ENCODE measurements at regions not wholly inside any gene's neighbourhood (a gene's known extent, or its start where the extent isn't known, plus 50 kb on each side); places are given as distances from the start of the nearest gene placed in this dataset.
"Not testable (repeated sequence)": the region's sequence is repeated elsewhere in the genome, so short reads cannot be mapped to it uniquely, and the experiment has no call there.

DNA sequence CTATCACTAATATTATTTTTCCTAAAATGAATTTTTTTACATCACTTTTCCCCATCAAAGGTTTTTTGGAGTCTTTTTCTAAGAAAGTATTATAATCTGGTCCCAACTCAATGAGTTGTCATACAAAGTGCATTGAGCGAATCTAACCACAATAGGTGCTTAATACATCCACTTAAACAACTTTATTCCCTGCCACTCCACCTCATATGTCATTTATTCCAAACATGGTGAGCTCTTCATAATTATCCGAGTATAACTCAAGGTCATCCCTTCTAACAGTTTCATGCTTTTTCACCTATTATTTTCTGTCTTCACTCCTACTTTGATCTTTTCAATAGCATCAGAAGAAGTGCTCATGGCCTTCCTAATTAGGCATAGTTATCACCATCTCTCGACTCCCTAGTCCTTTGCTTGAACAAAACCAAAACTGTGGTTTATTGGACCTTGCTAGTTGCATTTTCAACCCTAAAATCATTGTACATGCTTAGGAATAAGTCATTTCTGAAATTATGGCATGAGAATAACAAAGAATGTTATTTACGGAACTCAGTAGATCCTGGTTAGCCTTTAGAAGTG, 754.7 kb upstream of the CTNND2 start:
- DNase-seq (ENCODE audit: low spot score), result no peak

DNA sequence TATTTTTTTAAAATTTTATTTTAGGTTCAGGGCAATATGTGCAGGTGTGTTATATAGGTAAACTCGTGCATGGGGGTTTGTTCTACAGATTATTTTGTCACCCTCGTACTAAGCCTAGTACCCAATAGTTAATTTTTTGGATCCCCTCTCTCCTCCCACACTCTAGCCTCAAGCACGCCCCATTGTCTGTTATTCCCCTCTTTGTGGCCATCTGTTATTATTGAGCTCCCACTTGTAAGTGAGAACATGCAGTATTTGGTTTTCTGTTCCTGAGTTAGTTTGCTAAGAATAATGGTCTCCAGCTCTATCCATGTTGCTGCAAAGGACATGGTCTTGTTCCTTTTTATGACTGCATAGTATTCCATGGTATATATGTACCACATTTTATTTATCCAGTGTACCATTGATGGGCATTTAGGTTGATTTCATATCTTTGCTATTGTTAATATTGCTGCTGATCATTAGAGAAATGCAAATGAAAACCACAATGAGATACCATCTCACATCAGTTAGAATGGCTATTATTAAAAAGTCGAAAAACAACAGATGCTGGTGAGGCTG, 753.7 kb upstream of the CTNND2 start:
- not testable (repeated sequence) for DNase-seq (ENCODE audit: low spot score)

DNA sequence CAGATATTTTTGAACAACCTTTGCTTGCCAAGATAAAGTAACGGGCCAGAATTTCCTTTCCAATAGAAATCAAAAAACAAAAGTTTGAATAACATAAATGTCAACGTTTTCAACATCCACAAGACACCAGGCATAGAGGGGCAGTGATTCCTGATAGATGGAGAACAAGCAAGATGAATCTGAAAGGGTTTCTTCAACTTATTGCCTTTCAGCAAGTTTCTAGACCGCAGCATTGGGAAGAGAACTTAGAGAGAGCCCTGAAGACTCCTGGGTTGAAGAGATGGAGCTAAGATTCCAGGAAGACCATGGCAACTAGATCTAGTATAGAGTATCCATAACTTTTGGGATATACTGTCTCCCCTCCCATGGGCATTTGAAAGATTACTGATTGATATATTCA, 751.4 kb upstream of the CTNND2 start:
- no peak for DNase-seq (ENCODE audit: low spot score)

DNA sequence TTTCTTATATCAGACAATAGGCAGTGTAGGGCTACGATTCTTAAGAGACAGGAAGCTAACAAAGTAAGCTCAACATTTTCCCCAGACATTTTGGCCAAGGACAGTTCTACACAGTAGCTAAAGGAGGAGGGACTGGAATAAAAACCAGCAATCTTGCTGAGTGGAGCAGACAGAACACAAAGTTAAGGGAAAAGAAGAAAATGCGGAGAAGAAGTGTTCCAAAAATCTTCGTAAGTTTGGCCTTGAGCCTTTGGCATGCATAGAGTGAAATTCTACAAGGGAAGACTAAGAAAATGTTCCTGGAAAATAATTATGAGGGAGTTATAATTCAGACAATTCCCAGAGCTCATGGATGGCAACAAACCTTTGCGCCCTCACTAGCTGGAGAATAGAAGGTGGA, 748.0 kb upstream of the CTNND2 start:
- no peak for DNase-seq (ENCODE audit: low spot score)

DNA sequence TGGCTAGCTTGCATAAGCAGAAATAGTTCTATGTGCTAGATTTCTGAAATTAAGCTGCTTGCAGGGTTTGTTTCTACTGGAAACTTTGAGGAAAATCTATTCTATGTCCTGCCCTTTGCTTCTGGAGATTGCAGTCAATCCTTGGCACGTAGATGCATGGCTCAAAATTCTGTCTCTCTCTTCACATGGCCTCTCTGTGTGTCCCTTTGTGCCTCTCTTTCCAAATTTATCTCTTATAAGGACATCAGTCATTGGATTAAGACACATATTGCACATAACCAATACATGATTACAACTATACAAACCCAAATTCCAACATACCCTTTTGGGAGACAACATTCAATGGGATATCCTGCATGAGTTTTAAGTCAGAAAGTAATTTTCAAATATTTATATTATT, 744.3 kb upstream of the CTNND2 start:
- no peak for DNase-seq (ENCODE audit: low spot score)

DNA sequence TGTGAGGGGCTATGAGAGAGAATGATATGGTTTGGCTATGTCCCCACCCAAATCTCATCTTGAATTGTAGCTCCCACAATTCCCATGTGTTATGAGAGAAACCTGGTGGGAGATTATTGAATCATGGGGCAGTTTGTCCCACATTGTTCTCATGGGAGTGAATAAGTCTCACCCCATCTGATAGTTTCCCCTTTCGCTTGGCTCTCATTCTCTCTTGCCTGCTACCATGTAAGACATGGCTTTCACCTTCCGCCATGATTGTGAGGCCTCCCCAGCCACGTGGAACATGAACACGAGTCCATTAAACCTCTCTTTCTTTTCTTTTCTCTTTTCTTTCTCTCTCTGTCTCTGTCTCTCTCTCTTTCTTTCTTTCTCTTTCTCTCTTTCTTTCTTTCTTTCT, 743.4 kb upstream of the CTNND2 start:
- DNase-seq (ENCODE audit: low spot score), result no peak

DNA sequence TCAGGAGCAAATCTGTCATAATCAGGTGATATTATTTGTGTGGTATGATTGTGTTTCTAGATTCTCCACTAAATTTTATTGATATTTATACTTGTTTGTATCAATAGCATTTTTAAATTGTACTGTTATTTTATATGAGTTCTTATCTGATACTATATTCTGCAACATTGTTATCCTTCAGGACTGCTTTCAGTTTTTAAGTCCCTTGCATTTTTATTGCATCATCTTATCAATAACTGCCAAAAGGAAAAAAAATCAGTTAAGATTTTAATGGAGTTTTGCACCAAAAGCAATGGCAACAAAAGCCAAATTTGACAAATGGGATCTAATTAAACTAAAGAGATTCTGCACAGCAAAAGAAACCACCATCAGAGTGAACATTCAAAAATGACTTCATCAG, 741.3 kb upstream of the CTNND2 start:
- no peak for DNase-seq (ENCODE audit: low spot score)

DNA sequence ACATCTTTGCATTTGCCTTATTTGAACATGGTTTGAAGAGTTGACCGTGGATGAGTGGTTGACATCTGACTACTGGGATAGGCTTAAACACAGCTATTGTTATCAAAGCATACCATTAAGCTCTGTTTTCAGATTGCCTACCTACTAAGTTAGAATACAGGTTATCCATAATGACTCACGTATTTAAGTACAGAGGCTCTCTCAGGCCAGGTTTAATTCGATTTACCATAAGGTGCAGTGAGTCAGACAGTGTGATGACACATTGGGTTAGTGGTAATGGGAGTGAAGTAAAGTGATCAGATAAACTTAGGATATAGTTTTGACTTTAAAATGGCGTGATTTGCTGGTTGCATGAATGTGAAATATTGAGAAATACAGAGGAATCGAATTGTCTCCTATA, 732.0 kb upstream of the CTNND2 start:
- DNase-seq (ENCODE audit: low spot score), result no peak

DNA sequence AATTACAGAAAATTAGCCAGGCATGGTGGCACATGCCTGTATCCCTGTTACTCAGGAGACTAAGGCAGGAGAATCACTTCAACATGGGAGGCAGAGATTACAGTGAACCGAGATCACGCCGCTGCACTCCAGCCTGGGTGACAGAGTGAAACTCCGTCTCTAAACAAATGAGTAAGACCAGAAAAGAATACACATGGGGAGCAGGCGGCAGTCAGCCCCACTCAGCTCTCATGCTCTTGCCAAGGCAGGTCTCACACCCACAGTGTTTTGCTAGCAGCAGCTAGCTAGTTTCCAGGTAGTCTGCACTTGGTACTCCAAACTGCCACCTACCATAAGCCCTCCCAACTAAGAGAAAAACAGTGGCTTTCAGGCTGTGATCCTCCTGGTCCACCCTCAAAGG, 722.3 kb upstream of the CTNND2 start:
- DNase-seq (ENCODE audit: low spot score), result no peak

DNA sequence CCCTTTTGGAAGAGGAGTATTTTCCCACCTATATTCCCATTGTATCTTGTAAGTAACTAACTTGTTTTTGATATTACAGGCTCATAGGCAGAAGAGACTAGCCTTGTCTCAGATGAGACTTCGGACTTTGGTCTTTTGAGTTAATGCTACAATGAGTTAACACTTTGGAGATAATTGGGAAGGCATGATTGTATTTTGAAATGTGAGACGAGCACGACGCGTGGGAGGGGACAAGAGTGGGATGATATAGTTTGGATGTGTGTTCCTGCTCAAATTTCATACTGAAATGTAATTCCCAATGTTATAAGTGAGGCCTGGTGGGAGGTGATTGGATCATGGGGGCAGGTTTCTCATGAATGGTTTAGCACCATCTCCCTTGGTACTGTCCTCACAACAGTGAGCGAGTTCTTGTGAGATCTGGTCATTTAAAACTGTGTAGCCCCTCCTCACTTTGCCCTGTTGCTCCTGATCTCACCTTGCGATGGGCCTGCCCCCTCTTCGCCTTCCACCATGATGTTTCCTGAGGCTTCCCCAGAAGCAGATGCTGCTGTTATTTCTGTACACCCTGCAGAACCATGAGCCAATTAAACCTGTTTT, 721.5 kb upstream of the CTNND2 start:
- no peak for DNase-seq (ENCODE audit: low spot score)

DNA sequence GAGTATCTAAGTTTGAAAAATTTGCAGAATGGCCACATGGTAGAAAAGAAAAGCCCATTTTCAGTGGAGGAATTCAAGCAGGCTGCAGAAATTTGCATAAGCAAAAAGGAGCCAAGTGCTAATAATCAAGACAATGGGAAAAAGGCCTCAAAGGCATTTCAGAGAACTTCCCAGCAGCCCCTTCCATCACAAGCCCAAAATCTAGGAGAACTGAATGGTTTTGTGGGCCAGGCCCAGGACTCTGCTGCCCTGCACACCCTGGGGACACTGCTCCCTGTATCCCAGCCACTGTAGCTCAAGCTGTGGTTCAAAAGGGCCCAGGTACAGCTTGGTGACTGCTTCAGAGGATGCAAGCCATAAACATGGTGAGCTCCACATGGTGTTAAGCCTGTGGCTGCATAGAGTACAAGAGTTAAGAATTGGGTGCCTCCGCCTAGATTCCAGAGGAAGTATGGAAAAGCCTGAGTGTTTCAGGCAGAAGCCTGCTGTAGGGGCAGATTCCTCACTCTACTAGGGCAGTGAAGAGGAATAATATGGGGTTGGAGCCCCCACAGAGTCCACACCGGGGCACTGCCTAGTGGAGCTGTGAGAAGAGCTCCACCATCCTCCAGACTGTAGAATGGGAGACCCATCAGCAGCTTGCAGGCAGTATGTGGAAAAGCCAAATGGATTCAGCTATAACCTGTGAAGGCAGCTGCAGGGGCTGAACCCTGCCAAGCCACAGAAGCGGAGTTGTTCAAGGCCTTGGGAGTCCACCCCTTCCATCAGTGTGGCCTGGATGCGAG, 720.7 kb upstream of the CTNND2 start:
- DNase-seq (ENCODE audit: low spot score), result no peak

DNA sequence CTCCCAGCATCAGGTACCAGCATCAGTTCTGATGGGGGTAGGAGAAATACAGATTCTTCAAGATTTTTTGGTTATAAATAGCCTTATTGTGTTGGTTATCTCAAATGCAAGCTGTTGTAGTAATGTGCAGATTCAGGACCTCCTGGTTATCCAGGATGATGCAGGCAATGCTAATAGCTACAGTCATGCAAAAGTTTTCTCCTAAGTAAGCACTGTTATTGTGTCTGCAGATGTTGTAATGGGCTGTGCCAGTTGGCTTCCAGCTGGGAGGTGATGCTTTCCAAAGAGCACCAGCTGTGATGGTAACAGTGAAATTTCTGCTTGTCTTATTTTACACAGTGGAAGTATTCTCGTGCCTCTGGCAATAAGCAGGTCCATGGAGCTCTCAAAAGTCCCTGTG, 719.2 kb upstream of the CTNND2 start:
- no peak for DNase-seq (ENCODE audit: low spot score)

DNA sequence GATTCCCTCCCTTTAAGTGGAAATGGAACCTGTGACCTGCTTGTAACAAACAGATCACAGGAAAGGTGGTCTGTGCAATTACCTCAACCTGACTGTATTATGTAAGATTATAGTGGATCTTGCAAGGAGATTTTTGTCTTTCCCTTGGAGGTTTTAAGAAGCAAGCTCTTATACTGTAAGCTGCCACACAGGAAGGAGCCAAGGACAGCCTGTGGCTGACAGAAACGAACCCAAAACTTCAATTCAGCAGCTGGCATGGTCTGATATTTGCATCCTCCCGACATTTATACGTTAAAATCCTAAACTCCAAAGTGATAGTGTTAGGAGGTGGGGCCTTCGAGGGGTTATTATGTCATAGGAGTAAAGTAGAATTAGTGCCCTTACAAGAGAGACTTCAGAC, 711.8 kb upstream of the CTNND2 start:
- DNase-seq (ENCODE audit: low spot score), result no peak

DNA sequence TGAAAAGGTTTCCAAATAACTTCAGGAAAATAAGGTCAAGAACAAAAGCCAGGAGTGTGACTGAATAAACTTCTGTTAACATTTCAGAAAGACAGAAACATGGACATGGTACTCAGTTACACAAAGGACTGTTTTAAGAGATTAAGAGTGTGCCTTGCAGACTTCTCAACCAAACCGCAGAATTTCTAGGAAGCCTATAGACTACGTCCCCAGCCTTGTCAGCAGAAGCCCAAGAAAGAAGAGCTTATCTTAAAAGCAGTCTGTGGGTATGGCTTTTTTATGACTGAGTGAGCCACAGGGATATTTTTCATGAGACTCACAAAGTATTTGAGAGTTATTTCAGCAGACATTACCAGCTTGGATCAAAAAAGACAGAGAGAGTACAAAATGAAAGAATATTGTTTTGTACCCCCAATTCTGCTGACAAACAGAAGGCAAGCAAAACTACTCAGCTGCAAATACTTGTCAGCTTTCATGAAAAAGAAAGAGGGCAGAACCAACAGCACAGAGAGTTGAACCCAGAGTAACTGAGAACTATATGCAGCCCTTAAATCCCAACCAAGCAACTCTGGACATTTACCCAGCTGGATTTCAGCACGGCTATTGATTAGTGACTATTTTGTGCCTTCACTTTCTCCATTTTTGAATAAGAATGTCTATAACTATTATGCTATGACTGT, 711.0 kb upstream of the CTNND2 start:
- DNase-seq (ENCODE audit: low spot score), result no peak

DNA sequence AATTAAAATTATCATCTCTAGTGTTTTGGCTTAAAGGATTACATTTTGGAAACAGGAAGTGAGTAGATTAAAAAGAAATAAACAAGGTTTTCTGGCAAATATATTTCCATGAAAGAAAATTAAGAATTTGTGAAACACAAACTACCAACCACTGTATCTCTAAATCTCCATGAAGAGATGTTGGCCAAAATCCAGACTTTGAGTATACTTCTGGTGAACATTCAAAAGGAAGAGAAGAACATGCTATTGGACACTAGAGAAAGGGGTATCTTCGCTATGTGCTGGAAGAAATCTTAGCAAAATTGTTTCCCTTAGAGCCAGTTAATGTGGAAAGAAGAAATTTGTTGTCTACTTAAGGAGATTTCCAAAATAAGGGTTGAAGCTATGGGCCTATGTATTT, 710.4 kb upstream of the CTNND2 start:
- DNase-seq (ENCODE audit: low spot score), result no peak

DNA sequence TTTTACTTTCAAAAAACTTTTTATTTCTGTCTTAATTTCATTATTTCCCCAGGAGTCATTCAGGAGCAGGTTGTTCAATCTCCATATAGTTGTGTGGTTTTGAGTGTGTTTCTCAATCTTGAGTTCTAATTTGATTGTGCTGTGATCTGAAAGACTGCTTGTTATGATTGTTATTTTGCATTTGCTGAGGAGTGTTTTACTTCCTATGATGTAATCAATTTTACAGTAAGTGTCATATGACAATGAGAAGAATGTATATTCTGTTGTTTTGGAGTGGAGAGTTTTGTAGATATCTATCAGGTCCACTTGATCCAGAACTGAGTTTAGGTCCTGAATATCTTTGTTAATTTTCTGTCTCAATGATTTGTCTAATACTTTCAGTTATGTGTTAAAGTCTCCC, 706.9 kb upstream of the CTNND2 start:
- DNase-seq (ENCODE audit: low spot score), result no peak

DNA sequence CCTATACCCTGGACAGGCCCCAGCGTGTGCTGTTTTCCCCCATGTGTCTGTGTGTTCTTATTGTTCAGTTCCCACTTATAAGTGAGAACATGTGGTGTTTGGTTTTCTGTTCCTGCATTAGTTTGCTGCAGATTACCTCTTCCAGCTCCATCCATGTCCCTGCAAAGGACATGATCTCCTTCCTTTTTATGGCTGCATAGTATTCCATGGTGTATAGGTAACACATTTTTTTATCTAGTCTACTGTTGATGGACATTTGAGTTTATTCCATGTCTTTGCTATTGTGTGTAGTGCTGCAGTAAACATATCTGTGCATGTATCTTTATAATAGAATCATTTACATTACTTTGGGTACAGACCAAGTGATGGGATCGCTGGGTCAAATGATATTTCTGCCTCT, 703.6 kb upstream of the CTNND2 start:
- not testable (repeated sequence) for DNase-seq (ENCODE audit: low spot score)

DNA sequence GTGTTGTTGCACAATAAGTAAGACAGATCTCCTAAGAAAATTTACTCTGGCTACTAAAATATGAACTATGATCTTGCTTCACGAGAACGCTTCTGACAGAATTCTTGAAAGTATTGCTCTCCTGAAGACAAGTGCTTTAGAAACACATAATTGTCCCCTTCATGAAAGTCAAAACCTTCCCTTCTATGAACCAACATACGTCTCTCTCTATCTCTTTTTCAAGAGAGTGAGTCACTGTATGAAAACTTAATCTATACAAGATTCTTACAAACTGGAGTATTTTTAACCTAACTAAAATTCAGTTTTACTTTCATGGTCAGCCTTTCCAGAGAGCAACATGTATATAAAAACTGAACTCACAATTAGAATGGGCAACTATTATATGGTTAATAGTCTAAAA, 688.0 kb upstream of the CTNND2 start:
- no peak for DNase-seq (ENCODE audit: low spot score)

DNA sequence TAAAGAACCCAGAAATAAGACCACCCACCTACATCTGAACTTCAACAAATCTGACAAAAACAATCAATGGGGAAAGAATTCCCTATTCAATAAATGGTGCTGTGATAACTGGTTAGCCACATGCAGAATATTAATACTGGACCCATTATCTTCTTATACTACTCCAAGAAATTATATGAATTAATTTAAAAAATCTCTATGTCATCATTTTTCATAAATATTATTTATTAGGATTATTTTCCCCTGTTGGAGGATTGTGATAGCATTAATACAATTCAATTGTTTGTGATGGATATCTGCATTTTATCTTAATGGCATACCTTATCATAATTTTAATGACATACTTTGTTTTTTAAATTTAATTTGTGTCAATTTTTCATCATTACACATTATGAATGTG, 682.2 kb upstream of the CTNND2 start:
- DNase-seq (ENCODE audit: low spot score), result no peak

DNA sequence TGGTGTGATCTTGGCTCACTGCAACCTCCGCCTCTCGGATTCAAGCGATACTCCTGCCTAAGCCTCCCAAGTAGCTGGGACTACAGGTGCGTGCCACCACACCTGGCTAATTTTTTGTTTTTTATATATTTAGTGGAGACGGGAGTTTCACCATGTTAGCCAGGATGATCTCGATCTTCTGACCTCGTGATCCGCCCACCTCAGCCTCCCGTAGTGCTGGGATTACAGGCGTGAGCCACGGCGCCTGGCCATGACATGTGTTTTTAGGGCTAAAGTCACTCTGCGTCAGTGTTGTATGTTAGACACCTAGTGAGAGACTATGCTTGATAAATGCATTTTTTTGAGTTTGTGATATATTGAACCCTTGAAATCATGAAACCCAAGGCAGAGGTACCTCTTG, 674.6 kb upstream of the CTNND2 start:
- DNase-seq (ENCODE audit: low spot score), result not testable (repeated sequence)

DNA sequence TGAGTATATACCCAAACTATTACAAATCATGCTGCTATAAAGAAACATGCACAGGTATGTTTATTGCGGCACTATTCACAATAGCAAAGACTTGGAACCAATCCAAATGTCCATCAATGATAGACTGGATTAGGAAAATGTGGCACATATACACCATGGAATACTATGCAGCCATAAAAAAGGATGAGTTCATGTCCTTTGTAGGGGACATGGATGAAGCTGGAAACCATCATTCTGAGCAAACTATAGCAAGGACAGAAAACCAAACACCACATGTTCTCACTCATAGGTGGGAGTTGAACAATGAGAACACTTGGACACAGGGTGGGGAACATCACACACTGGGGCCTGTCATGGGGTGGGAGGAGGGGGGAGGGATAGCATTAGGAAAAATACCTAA, 672.7 kb upstream of the CTNND2 start:
- DNase-seq (ENCODE audit: low spot score), result not testable (repeated sequence)

DNA sequence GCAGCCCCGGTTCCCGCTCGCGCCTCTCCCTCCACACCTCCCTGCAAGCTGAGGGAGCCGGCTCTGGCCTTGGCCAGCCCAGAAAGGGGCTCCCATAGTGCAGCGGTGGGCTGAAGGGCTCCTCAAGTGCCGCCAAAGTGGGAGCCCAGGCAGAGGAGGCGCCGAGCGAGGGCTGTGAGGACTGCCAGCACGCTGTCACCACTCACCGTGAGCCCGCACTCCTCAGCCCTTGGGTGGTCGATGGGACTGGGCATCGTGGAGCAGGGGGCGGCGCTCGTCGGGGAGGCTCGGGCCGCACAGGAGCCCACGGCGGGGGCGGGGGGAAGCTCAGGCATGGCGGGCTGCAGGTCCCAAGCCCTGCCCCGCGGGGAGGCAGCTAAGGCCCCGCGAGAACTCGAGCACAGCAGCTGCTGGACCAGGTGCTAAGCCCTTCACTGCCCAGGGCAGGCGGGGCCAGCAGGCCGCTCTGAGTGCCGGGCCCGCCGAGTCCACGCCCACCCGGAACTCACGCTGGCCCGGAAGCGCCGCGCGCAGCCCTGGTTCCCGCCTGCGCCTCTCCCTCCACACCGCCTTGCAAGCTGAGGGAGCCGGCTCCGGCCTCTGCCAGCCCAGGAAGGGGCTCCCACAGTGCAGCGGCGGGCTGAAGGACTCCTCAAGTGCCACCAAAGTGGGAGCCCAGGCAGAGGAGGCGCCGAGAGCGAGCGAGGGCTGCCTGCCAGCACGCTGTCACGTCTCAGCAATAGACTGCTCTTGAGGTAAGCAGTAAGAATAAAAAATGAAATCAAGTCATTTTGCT, 670.2 kb upstream of the CTNND2 start:
- DNase-seq (ENCODE audit: low spot score), result not testable (repeated sequence)
